B cell (primary cell): ENCODE measurements at regions not wholly inside any gene's neighbourhood (a gene's known extent, or its start where the extent isn't known, plus 50 kb on each side); places are given as distances from the start of the nearest gene placed in this dataset.

ENCODE experiments used
- CTCF ChIP-seq: fragments of 200-600 bp; IDR thresholded peaks from one replicate; pipeline ENCODE4 v1.8.0; 2022; ENCODE audit warnings: antibody characterized with exemption, mild to moderate bottlenecking
- EZH2 ChIP-seq: IDR thresholded peaks from 2 replicates; pipeline ENCODE4 v1.6.1; 2012; ENCODE audit warnings: borderline replicate concordance, low read depth, mild to moderate bottlenecking, moderate library complexity, low read length; ENCODE audit not compliant: insufficient read depth, poor library complexity, severe bottlenecking

GRCh38 chr14:39733741-39734140 lies 301.5 kb upstream of the FBXO33 start:
- TF ChIP-seq EZH2: no peak
- TF ChIP-seq CTCF: no peak
